Liver (tissue), 3 donors: ENCODE measurements at regions not wholly inside any gene's neighbourhood (a gene's known extent, or its start where the extent isn't known, plus 50 kb on each side); places are given as distances from the start of the nearest gene placed in this dataset.

ENCODE experiments used
- HNF4G ChIP-seq: IDR thresholded peaks from 2 replicates; pipeline ENCODE4 v1.6.1; 2016; ENCODE audit warnings: antibody characterized with exemption
- JUND ChIP-seq, 2 donors: IDR thresholded peaks; 2 replicates each; pipeline ENCODE4 v1.6.1; 2016; ENCODE audit warnings: antibody characterized with exemption in 2 of 2
- MAX ChIP-seq: IDR thresholded peaks from 2 replicates; pipeline ENCODE4 v1.6.1; 2016; ENCODE audit warnings: antibody characterized with exemption
- NR2F2 ChIP-seq: IDR thresholded peaks from 2 replicates; pipeline ENCODE4 v1.6.1; 2016; ENCODE audit warnings: antibody characterized with exemption
- SP1 ChIP-seq: IDR thresholded peaks from 2 replicates; pipeline ENCODE4 v1.6.1; 2018; ENCODE audit warnings: antibody characterized with exemption, mild to moderate bottlenecking
- TAF1 ChIP-seq: conservative IDR thresholded peaks from 2 replicates; pipeline ENCODE4 v1.6.1; 2016; ENCODE audit warnings: antibody characterized with exemption, mild to moderate bottlenecking
- TF ChIP-seq, protein P1 (sequence below): fragments of 150-350 bp; IDR thresholded peaks from 2 replicates; pipeline ENCODE4 v1.5.1; 2017; ENCODE audit warnings: improper control_type of control experiment, low read depth, low read length; ENCODE audit not compliant: missing input control
- TF ChIP-seq, protein P2 (sequence below): IDR thresholded peaks from 2 replicates; pipeline ENCODE4 v1.6.1; 2016; ENCODE audit warnings: antibody characterized with exemption
- donor health status: healthy.
- donor health status: healthy.

DNA sequence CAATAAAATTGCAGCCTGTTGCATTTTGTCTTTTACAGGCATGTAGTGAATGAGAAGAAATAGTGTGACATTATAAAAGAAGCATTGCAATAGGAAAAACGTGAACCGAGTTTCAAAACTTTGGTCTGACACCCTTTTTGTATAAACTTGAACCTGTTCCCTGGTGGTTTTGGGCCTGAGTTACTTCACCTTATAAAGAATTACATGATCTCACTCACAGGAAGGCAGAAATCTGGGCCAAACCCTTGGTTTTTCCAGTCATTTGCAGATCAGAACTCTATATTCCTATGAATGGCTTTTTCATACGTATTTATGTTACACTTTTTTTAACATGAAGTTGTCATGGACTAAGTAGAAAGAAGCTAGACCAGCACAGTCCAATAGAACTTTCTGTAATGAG, 138.5 kb upstream of the FLRT2 start:
- TF ChIP-seq, protein P1, sequence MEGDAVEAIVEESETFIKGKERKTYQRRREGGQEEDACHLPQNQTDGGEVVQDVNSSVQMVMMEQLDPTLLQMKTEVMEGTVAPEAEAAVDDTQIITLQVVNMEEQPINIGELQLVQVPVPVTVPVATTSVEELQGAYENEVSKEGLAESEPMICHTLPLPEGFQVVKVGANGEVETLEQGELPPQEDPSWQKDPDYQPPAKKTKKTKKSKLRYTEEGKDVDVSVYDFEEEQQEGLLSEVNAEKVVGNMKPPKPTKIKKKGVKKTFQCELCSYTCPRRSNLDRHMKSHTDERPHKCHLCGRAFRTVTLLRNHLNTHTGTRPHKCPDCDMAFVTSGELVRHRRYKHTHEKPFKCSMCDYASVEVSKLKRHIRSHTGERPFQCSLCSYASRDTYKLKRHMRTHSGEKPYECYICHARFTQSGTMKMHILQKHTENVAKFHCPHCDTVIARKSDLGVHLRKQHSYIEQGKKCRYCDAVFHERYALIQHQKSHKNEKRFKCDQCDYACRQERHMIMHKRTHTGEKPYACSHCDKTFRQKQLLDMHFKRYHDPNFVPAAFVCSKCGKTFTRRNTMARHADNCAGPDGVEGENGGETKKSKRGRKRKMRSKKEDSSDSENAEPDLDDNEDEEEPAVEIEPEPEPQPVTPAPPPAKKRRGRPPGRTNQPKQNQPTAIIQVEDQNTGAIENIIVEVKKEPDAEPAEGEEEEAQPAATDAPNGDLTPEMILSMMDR: no peak
- TF ChIP-seq, protein P2, sequence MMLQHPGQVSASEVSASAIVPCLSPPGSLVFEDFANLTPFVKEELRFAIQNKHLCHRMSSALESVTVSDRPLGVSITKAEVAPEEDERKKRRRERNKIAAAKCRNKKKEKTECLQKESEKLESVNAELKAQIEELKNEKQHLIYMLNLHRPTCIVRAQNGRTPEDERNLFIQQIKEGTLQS: no peak
- TF ChIP-seq HNF4G (no peak), JUND (IDR thresholded peaks at IDR 0.05) (no peak), TAF1 (no peak), MAX (no peak), SP1 (no peak), NR2F2 (no peak)
